ENCODE measurements at regions not wholly inside any gene's neighbourhood (a gene's known extent, or its start where the extent isn't known, plus 50 kb on each side); places are given as distances from the start of the nearest gene placed in this dataset.

DNA sequence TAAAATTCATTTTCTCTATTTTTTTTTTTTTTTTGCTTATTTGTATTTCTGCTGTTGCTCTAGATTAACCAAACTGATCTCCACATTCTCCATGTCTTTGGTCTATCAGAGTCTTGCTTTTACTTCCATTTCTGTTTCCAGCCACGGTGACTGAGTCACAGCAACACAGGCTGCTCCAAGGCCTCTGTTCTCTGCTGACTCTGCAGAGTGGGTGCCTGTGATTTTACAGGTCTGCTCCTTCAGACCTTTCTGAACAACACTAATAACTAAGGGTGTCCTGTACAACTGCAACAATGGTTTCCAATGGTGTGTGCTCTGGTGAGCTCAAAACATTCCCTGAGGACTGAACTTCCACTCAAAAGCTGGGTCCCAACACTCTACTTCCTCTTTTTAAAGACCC is 102.3 kb upstream of the BMP2 start:
- Mint-ChIP-seq H3K27ac (no peak overlapping the region), H3K9me3 (peaks cover 55% of the 10 kb centered on the region), H3K4me1 (ENCODE audit: low read depth) (no peaks in the 10 kb centered on the region), H3K27me3 (ENCODE audit: insufficient read depth) (no peaks in the 10 kb centered on the region), H3K4me3 (no peak overlapping the region), H3K36me3 (ENCODE audit: low read depth) (no peaks in the 10 kb centered on the region)
- TF ChIP-seq, protein P1, sequence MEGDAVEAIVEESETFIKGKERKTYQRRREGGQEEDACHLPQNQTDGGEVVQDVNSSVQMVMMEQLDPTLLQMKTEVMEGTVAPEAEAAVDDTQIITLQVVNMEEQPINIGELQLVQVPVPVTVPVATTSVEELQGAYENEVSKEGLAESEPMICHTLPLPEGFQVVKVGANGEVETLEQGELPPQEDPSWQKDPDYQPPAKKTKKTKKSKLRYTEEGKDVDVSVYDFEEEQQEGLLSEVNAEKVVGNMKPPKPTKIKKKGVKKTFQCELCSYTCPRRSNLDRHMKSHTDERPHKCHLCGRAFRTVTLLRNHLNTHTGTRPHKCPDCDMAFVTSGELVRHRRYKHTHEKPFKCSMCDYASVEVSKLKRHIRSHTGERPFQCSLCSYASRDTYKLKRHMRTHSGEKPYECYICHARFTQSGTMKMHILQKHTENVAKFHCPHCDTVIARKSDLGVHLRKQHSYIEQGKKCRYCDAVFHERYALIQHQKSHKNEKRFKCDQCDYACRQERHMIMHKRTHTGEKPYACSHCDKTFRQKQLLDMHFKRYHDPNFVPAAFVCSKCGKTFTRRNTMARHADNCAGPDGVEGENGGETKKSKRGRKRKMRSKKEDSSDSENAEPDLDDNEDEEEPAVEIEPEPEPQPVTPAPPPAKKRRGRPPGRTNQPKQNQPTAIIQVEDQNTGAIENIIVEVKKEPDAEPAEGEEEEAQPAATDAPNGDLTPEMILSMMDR (IDR thresholded peaks at IDR 0.05) = no peak
- DNase-seq = no peak

DNA sequence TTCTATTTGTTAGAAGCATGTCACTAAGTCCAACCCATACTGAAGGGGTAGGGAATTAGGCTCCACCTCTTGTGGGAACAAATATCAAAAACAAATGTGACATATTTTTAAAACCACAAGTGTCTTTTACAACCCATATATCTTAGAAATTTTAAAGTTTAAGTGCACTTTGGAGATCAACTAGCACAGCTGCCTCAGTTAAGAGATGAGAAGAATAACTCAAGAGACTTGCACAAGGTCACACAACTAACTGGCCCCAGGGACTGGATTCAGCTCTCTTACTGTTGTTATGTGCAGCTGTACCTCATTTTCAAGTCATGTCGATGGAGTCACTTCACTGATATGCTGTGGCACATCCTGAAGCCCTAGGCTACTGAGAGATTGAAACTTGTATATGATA is 102.9 kb upstream of the BMP2 start:
- H3K27ac Mint-ChIP-seq = no peak overlapping the region
- H3K4me1 Mint-ChIP-seq (ENCODE audit: low read depth) = no peaks in the 10 kb centered on the region
- H3K36me3 Mint-ChIP-seq (ENCODE audit: low read depth) = no peaks in the 10 kb centered on the region
- H3K27me3 Mint-ChIP-seq (ENCODE audit: insufficient read depth) = no peaks in the 10 kb centered on the region
- DNase-seq = no peak
- H3K9me3 Mint-ChIP-seq = peaks cover 57% of the 10 kb centered on the region
- TF ChIP-seq, protein P1 (IDR thresholded peaks at IDR 0.05) = no peak
- H3K4me3 Mint-ChIP-seq = no peak overlapping the region

DNA sequence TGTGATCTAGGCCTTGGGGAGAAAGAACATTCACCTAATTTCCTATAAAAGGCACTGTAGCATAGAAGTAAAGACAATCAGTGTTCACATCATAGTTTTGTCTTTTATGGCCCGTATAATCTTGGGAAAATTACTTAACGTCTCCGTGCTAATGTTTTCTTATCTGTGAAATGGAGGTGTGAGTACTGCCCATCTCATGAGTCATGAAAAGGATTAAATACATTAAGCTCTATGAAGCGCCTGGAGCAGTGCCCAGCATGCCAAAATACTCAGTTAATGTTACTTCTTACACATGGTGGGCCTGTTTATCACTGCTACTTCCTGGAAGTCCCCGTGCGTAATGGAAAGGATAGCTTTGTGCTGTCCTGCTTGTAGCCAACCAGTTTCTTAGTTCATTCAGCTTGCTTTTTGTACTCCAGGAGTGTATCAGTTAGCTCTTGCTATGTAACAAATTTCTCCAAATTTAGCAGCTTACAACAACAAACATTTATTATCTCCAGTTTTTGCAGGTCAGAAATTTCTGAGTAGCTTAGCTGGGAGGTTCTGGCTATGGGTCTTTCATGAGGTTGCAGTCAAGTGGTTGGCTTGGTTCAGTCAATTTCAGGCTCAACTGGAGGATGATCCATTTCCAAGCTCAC is 103.6 kb upstream of the BMP2 start:
- no peak for DNase-seq
- Mint-ChIP-seq H3K36me3 (ENCODE audit: low read depth) (no peaks in the 10 kb centered on the region), H3K9me3 (peaks cover 59% of the 10 kb centered on the region), H3K27me3 (ENCODE audit: insufficient read depth) (no peaks in the 10 kb centered on the region), H3K4me1 (ENCODE audit: low read depth) (no peaks in the 10 kb centered on the region), H3K27ac (no peak overlapping the region), H3K4me3 (no peak overlapping the region)
- TF ChIP-seq, protein P1 (IDR thresholded peaks at IDR 0.05) = no peak

DNA sequence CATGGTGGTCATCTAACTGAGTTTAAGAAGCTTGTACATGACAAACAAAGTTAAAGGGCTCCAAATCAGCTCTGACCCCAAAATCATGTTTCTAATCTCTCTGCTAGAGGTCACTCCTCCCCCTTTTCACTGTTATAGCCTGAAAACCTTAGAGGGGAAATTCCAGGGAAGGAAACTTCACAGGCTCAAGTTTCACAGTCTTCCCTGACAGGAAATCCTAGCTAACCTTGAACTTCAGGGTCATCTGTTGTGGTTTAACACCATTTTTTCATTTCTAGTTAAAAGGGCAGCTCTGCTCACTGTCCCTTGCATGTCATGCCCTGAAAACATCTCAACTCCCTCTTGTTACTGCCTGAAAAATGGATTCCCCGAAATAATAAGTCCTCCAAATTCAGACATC is 104.4 kb upstream of the BMP2 start:
- no peak overlapping the region for H3K27ac Mint-ChIP-seq
- H3K36me3 Mint-ChIP-seq (ENCODE audit: low read depth) = no peaks in the 10 kb centered on the region
- no peak overlapping the region for H3K4me3 Mint-ChIP-seq
- H3K9me3 Mint-ChIP-seq = peaks cover 65% of the 10 kb centered on the region
- peaks cover 2% of the 10 kb centered on the region; the same call in 1 of the 2 replicates for H3K27me3 Mint-ChIP-seq (ENCODE audit: insufficient read depth)
- TF ChIP-seq, protein P1 (IDR thresholded peaks at IDR 0.05) = no peak
- no peaks in the 10 kb centered on the region for H3K4me1 Mint-ChIP-seq (ENCODE audit: low read depth)
- no peak for DNase-seq

DNA sequence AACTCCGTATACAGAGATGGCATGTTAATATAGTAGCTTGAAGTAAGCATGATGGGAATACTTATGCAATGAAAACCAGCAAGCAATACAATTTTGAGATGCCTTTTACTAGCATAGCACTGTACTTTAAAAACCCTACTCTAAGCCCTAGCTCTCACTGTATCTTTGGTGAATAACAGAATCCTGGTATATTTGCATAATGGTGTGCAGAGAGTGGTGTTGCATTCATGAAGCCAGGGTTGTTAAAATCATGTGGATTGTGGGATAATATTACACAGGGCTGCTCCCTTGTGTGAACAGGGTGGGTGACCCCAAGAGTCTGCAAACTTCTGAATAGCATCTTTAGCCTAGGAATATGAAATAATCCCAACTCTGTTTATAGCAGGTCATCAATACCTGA is 105.2 kb upstream of the BMP2 start:
- H3K4me1 Mint-ChIP-seq (ENCODE audit: low read depth) = no peaks in the 10 kb centered on the region
- H3K4me3 Mint-ChIP-seq = no peak overlapping the region
- no peak for DNase-seq
- H3K27me3 Mint-ChIP-seq (ENCODE audit: insufficient read depth) = peaks cover 2% of the 10 kb centered on the region; the same call in 1 of the 2 replicates
- peaks cover 69% of the 10 kb centered on the region for H3K9me3 Mint-ChIP-seq
- TF ChIP-seq, protein P1 (IDR thresholded peaks at IDR 0.05) = no peak
- no peaks in the 10 kb centered on the region for H3K36me3 Mint-ChIP-seq (ENCODE audit: low read depth)
- H3K27ac Mint-ChIP-seq = no peak overlapping the region

Measured in HFFc6 (cell line).